ENCODE measurements at regions not wholly inside any gene's neighbourhood (a gene's known extent, or its start where the extent isn't known, plus 50 kb on each side); places are given as distances from the start of the nearest gene placed in this dataset.

GRCh38 chr6:105972440-105972839 lies 113.7 kb upstream of the PRDM1 start:
- no peak for TF ChIP-seq CTCF (conservative IDR thresholded peaks at IDR 0.05; ENCODE audit: low read depth)
- H3K27ac ChIP-seq: no peak overlapping the region
- ChIA-PET POLR2A (ENCODE audit: low non-redundant PET) (no interaction called here), CTCF (no interaction called here)
- no peak for DNase-seq (ENCODE audit: low spot score)

GRCh38 chr6:105968603-105969333 lies 117.4 kb upstream of the PRDM1 start:
- H3K27ac ChIP-seq: no peak overlapping the region
- DNase-seq (ENCODE audit: low spot score): no peak
- CTCF ChIA-PET: interaction anchor here (0.6 to 0.8 kb wide), 3 partner anchors 24 to 192 kb away, joined by 3 to 6 read pairs (median 3); no protein-coding TSS in a partner anchor
- TF ChIP-seq CTCF (conservative IDR thresholded peaks at IDR 0.05; ENCODE audit: low read depth): no peak
- POLR2A ChIA-PET (ENCODE audit: low non-redundant PET): no interaction called here

- CTCF ChIA-PET: interaction anchor here (0.6 to 0.8 kb wide), 4 partner anchors 25 to 191 kb away, joined by 3 to 6 read pairs (median 4); no protein-coding TSS in a partner anchor
- H3K27ac ChIP-seq: no peak overlapping the region
- no peak for TF ChIP-seq CTCF (conservative IDR thresholded peaks at IDR 0.05; ENCODE audit: low read depth)
- DNase-seq (ENCODE audit: low spot score): no peak
- POLR2A ChIA-PET (ENCODE audit: low non-redundant PET): no interaction called here
Observed at GRCh38 chr6:105967917-105968602, 118.1 kb upstream of the PRDM1 start.

- POLR2A ChIA-PET (ENCODE audit: low non-redundant PET): no interaction called here
- H3K27ac ChIP-seq: no peak overlapping the region
- CTCF ChIA-PET: interaction anchor here (0.5 kb wide), 1 partner anchor 1062 kb away, joined by 3 read pairs; no protein-coding TSS in a partner anchor
Observed at GRCh38 chr6:105966481-105966880, 119.7 kb upstream of the PRDM1 start.

GRCh38 chr6:105964979-105965760 lies 121.0 kb upstream of the PRDM1 start:
- CTCF ChIA-PET: no interaction called here
- H3K27ac ChIP-seq: no peak overlapping the region
- DNase-seq (ENCODE audit: low spot score): no peak
- POLR2A ChIA-PET (ENCODE audit: low non-redundant PET): no interaction called here
- TF ChIP-seq CTCF (conservative IDR thresholded peaks at IDR 0.05; ENCODE audit: low read depth): no peak

More at GRCh38 chr6:105966481-105966880, 119.7 kb upstream of the PRDM1 start:
- no peak for TF ChIP-seq CTCF (conservative IDR thresholded peaks at IDR 0.05; ENCODE audit: low read depth)
- DNase-seq (ENCODE audit: low spot score): no peak

- no peak overlapping the region for H3K27ac ChIP-seq
- no peak for TF ChIP-seq CTCF (conservative IDR thresholded peaks at IDR 0.05; ENCODE audit: low read depth)
- CTCF ChIA-PET: no interaction called here
- DNase-seq (ENCODE audit: low spot score): no peak
- POLR2A ChIA-PET (ENCODE audit: low non-redundant PET): no interaction called here
Observed at GRCh38 chr6:105954148-105954547, 132.0 kb upstream of the PRDM1 start.
